NCI-H2029 treated with DMSO at 0.1 percent for 48 hours (cell line): ENCODE measurements at regions not wholly inside any gene's neighbourhood (a gene's known extent, or its start where the extent isn't known, plus 50 kb on each side); places are given as distances from the start of the nearest gene placed in this dataset.
A peak's percentile ranks its signal among the peaks of the same experiment; 100 is the strongest.
"Not testable (repeated sequence)": the region's sequence is repeated elsewhere in the genome, so short reads cannot be mapped to it uniquely, and the experiment has no call there.

Experiments used
- DNase-seq: peaks from one replicate; lab custom pipeline; 2025; lab: John Stamatoyannopoulos, UW

GRCh38 chr17:77037943-77038342, 102.8 kb upstream of the SEC14L1 start:
- DNase-seq: no peak

GRCh38 chr17:77038884-77039555, 101.7 kb upstream of the SEC14L1 start:
- no peak for DNase-seq

- DNase-seq: no peak
Observed at GRCh38 chr17:77042476-77043231, 98.1 kb upstream of the SEC14L1 start.

- DNase-seq: no peak
Observed at GRCh38 chr17:77045441-77046041, 95.2 kb upstream of the SEC14L1 start.

- no peak for DNase-seq
Observed at GRCh38 chr17:77049440-77049839, 91.3 kb upstream of the SEC14L1 start.

GRCh38 chr17:77050901-77051300, 89.9 kb upstream of the SEC14L1 start:
- not testable (repeated sequence) for DNase-seq

GRCh38 chr17:77054936-77055335, 85.8 kb upstream of the SEC14L1 start:
- DNase-seq: peak; percentile 71

- no peak for DNase-seq
Observed at GRCh38 chr17:77055453-77055852, 85.3 kb upstream of the SEC14L1 start.

- DNase-seq: no peak
Observed at GRCh38 chr17:77058016-77058415, 82.8 kb upstream of the SEC14L1 start.

GRCh38 chr17:77061669-77062068, 79.1 kb upstream of the SEC14L1 start:
- peak; percentile 30 for DNase-seq

GRCh38 chr17:77064598-77064997, 76.2 kb upstream of the SEC14L1 start:
- no peak for DNase-seq

GRCh38 chr17:77066165-77066564, 74.6 kb upstream of the SEC14L1 start:
- no peak for DNase-seq

GRCh38 chr17:77066726-77067409, 73.9 kb upstream of the SEC14L1 start:
- DNase-seq: not testable (repeated sequence)

GRCh38 chr17:77068915-77069314, 71.9 kb upstream of the SEC14L1 start:
- DNase-seq: no peak

- DNase-seq: no peak
Observed at GRCh38 chr17:77070888-77071279, 69.9 kb upstream of the SEC14L1 start.

- no peak for DNase-seq
Observed at GRCh38 chr17:77071925-77072490, 68.8 kb upstream of the SEC14L1 start.

GRCh38 chr17:77072670-77073069, 68.1 kb upstream of the SEC14L1 start:
- no peak for DNase-seq

GRCh38 chr17:77074681-77075080, 66.1 kb upstream of the SEC14L1 start:
- no peak for DNase-seq

GRCh38 chr17:77076124-77076830, 64.5 kb upstream of the SEC14L1 start:
- DNase-seq: no peak

GRCh38 chr17:77083531-77083930, 57.2 kb upstream of the SEC14L1 start:
- DNase-seq: no peak

GRCh38 chr17:77085926-77086432, 54.8 kb upstream of the SEC14L1 start:
- DNase-seq: no peak
